ENCODE measurements at regions not wholly inside any gene's neighbourhood (a gene's known extent, or its start where the extent isn't known, plus 50 kb on each side); places are given as distances from the start of the nearest gene placed in this dataset.
"Not testable (repeated sequence)": the region's sequence is repeated elsewhere in the genome, so short reads cannot be mapped to it uniquely, and the experiment has no call there.

DNA sequence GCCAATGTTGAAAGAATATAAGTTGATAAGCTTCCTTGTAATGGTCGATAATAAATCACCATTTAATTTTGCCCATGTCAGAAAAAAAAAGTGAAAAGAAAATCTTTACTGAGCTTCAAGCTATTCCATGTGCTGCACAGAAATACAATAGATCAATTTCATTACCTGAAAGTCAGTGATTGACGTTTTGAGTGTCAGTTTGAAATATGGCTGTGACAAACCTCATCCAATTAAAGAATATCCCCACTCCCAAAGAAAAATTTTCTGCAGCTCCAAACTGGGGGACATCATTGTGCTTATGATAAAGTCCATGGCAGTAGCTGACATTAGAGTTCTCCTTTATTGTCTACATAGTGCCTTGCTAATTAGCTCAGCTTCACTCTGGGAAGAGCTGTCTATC, 184.8 kb upstream of the RPRM start:
- Histone ChIP-seq H3K4me3 (no peak overlapping the region), H4K20me1 (ENCODE audit: insufficient read depth, poor library complexity, severe bottlenecking) (no peaks in the 10 kb centered on the region), H3K27ac (no peak overlapping the region), H2AFZ (no peak overlapping the region), H3K4me1 (ENCODE audit: insufficient read depth) (no peaks in the 10 kb centered on the region), H3K9me2 (replicated peaks; ENCODE audit: insufficient read depth) (no peaks in the 10 kb centered on the region), H3K9me3 (ENCODE audit: low read depth) (no peaks in the 10 kb centered on the region), H3K79me2 (no peaks in the 10 kb centered on the region), H3K36me3 (replicated peaks; ENCODE audit: insufficient read depth, low read depth) (no peaks in the 10 kb centered on the region), H3K27me3 (no peaks in the 10 kb centered on the region), H3K4me2 (no peak overlapping the region)
- 79% methylated on average over 2 of the region's 2 CpGs for WGBS (ENCODE audit: low lambda C conversion rate, missing lambda C conversion rate)
- DNase-seq (ENCODE audit: low spot score): no peak
- TF ChIP-seq EZH2 (IDR thresholded peaks at IDR 0.05; ENCODE audit: borderline replicate concordance): no peak
- TF ChIP-seq EZH2phosphoT487 (IDR thresholded peaks at IDR 0.05; ENCODE audit: low read depth, severe bottlenecking, unreplicated experiment): no peak
- TF ChIP-seq, protein P1, sequence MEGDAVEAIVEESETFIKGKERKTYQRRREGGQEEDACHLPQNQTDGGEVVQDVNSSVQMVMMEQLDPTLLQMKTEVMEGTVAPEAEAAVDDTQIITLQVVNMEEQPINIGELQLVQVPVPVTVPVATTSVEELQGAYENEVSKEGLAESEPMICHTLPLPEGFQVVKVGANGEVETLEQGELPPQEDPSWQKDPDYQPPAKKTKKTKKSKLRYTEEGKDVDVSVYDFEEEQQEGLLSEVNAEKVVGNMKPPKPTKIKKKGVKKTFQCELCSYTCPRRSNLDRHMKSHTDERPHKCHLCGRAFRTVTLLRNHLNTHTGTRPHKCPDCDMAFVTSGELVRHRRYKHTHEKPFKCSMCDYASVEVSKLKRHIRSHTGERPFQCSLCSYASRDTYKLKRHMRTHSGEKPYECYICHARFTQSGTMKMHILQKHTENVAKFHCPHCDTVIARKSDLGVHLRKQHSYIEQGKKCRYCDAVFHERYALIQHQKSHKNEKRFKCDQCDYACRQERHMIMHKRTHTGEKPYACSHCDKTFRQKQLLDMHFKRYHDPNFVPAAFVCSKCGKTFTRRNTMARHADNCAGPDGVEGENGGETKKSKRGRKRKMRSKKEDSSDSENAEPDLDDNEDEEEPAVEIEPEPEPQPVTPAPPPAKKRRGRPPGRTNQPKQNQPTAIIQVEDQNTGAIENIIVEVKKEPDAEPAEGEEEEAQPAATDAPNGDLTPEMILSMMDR (IDR thresholded peaks at IDR 0.05; ENCODE audit: poor library complexity): no peak

DNA sequence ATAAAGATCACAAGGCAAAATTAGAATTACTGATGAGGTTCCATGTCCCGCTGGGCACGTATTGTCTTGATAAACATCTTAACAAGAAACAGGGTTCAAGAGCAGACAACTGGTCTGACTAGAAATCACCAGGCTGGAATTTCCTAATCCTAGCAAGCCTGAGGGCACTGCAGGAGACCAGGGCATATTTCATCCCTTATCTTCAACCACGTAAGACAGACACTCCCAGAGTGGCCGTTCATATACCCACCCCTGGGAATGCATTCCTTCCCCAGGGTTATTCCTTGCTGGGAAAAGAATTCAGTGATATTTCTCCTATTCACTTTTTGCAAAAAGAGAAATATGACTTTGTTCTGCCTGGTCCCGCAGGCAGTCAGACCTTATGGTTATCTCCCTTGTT, 185.4 kb upstream of the RPRM start:
- H3K79me2 ChIP-seq; DNase-seq (ENCODE audit: low spot score); H4K20me1 ChIP-seq (ENCODE audit: insufficient read depth, poor library complexity, severe bottlenecking); H3K9me2 ChIP-seq (replicated peaks; ENCODE audit: insufficient read depth); H3K27ac ChIP-seq; H3K4me2 ChIP-seq; H2AFZ ChIP-seq; H3K4me3 ChIP-seq; H3K36me3 ChIP-seq (replicated peaks; ENCODE audit: insufficient read depth, low read depth); H3K9me3 ChIP-seq (ENCODE audit: low read depth); H3K27me3 ChIP-seq; H3K4me1 ChIP-seq (ENCODE audit: insufficient read depth): not testable (repeated sequence)
- 71% methylated on average over 5 of the region's 5 CpGs for WGBS (ENCODE audit: low lambda C conversion rate, missing lambda C conversion rate)

DNA sequence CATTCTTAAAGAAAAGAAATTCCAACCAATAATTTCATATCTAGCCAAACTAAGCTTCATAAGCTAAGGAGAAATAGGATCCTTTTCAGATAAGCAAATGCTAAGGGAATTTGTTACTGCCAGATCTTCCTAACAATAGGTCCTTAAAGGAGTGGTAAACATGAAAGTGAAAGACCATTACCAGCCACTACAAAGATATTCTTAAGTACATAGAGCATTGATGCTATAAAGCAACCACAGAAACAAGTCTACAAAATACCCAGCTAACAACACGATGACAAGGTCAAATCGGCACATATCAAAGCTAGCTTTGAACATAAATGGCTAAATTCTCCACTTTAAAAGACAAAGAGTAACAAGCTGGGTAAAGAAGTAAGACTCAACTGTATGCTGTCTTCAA, 188.9 kb upstream of the RPRM start:
- Histone ChIP-seq H3K27me3 (no peaks in the 10 kb centered on the region), H3K4me1 (ENCODE audit: insufficient read depth) (no peaks in the 10 kb centered on the region), H2AFZ (no peak overlapping the region), H3K9me2 (replicated peaks; ENCODE audit: insufficient read depth) (no peaks in the 10 kb centered on the region), H3K36me3 (replicated peaks; ENCODE audit: insufficient read depth, low read depth) (no peaks in the 10 kb centered on the region), H3K79me2 (no peaks in the 10 kb centered on the region), H3K27ac (no peak overlapping the region), H3K9me3 (ENCODE audit: low read depth) (no peaks in the 10 kb centered on the region), H3K4me3 (no peak overlapping the region), H4K20me1 (ENCODE audit: insufficient read depth, poor library complexity, severe bottlenecking) (no peaks in the 10 kb centered on the region), H3K4me2 (no peak overlapping the region)
- DNase-seq (ENCODE audit: low spot score): no peak
- 100% methylated on average over 2 of the region's 2 CpGs for WGBS (ENCODE audit: low lambda C conversion rate, missing lambda C conversion rate)
- TF ChIP-seq EZH2 (IDR thresholded peaks at IDR 0.05; ENCODE audit: borderline replicate concordance): no peak
- no peak for TF ChIP-seq EZH2phosphoT487 (IDR thresholded peaks at IDR 0.05; ENCODE audit: low read depth, severe bottlenecking, unreplicated experiment)
- TF ChIP-seq, protein P1 (IDR thresholded peaks at IDR 0.05; ENCODE audit: poor library complexity): no peak

DNA sequence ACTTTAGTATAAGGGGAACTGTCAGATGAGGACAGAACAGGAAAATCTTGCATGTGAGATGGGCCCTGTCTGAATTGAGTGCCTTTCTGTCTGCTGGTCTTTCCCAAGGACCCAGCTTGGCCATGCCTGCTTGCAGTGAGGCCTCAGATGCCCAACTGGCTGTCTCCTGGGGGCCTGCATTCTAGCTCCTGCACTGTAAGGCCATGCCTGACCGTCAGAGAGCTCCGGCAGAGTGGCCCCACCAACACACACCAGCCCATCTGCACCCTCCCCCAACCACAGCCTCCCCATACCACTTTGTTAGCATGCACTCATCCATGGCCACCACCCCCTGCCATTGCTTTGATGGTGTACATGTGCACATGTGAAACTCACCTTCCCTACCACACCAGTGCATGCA, 190.4 kb upstream of the RPRM start:
- H3K9me2 ChIP-seq (replicated peaks; ENCODE audit: insufficient read depth): no peaks in the 10 kb centered on the region
- WGBS (ENCODE audit: low lambda C conversion rate, missing lambda C conversion rate): 75% methylated on average over 2 of the region's 2 CpGs

More for the DNA sequence above, 190.4 kb upstream of the RPRM start:
- H3K9me3 ChIP-seq (ENCODE audit: low read depth): no peaks in the 10 kb centered on the region
- H2AFZ ChIP-seq: no peak overlapping the region
- no peaks in the 10 kb centered on the region for H3K79me2 ChIP-seq
- H3K4me2 ChIP-seq: no peak overlapping the region
- H3K36me3 ChIP-seq (replicated peaks; ENCODE audit: insufficient read depth, low read depth): no peaks in the 10 kb centered on the region
- H3K4me1 ChIP-seq (ENCODE audit: insufficient read depth): no peaks in the 10 kb centered on the region
- TF ChIP-seq EZH2phosphoT487 (IDR thresholded peaks at IDR 0.05; ENCODE audit: low read depth, severe bottlenecking, unreplicated experiment): no peak
- H3K4me3 ChIP-seq: no peak overlapping the region
- no peak for DNase-seq (ENCODE audit: low spot score)
- H3K27ac ChIP-seq: no peak overlapping the region
- H3K27me3 ChIP-seq: no peaks in the 10 kb centered on the region
- H4K20me1 ChIP-seq (ENCODE audit: insufficient read depth, poor library complexity, severe bottlenecking): no peaks in the 10 kb centered on the region
